ENCODE measurements at regions not wholly inside any gene's neighbourhood (a gene's known extent, or its start where the extent isn't known, plus 50 kb on each side); places are given as distances from the start of the nearest gene placed in this dataset.

DNA sequence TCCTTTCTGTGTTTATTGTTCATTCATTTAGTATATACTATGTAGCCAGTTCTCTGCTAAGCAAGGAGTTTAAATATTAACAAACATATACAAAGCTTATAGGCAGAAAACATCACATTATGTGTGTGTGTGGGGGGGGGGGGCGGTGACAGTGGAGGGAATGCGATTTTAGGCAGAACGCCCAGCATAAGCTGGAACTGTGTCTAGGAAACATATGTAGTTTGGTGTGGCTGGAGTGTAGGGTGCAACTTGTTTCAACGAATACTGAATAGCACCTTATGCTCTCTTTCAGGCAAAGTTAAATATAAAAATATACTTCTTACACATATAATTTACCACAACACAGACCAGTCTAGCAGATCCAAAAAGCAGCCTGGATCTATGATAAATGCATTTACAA is 980.6 kb downstream of the SLC6A15 start:
- Histone ChIP-seq H2BK120ac (replicated peaks; ENCODE audit: low read depth, low read length) (no peak overlapping the region), H2AFZ (ENCODE audit: low read length) (no peak overlapping the region), H3K56ac (replicated peaks; ENCODE audit: insufficient read length, low read depth, low read length) (no peak overlapping the region), H3K27me3 (replicated peaks in 1 of 4; ENCODE audit: control insufficient read depth in 3 of 4, extremely low read depth in 1 of 4, insufficient read depth in 3 of 4, low read length in 3 of 4) (no peaks in the 10 kb centered on the region), H3K27ac (ENCODE audit: low read depth, low read length) (no peak overlapping the region), H3K4me3 (ENCODE audit: extremely low read depth in 1 of 4, insufficient read depth in 2 of 4, low read depth in 3 of 4, low read length in 4 of 4) (no peak overlapping the region), H3K18ac (ENCODE audit: extremely low read depth, low read length) (no peak overlapping the region), H3K4me1 (replicated peaks in 1 of 4; ENCODE audit: control insufficient read depth in 3 of 4, insufficient read depth in 4 of 4, low read length in 3 of 4) (no peaks in the 10 kb centered on the region), H4K5ac (ENCODE audit: insufficient read length, low read depth, low read length) (no peak overlapping the region), H3K23ac (ENCODE audit: insufficient read length) (no peak overlapping the region), H4K8ac (ENCODE audit: extremely low read depth, insufficient read depth, low read length) (no peak overlapping the region), H2BK15ac (ENCODE audit: low read length) (no peak overlapping the region), H3K4ac (replicated peaks; ENCODE audit: insufficient read length, low read depth, low read length) (no peak overlapping the region), H2BK5ac (ENCODE audit: low read depth, low read length) (no peak overlapping the region), H3K9me3 (ENCODE audit: insufficient read depth in 2 of 2, low read depth in 1 of 2, low read length in 1 of 2) (peaks cover 0 to 2% of the 10 kb centered on the region in 2 experiments; a peak in 1 of 4 replicates), H3K4me2 (ENCODE audit: insufficient read depth in 1 of 2, low read depth in 2 of 2, low read length in 2 of 2) (no peak overlapping the region), H3K79me1 (ENCODE audit: low read depth, low read length) (no peaks in the 10 kb centered on the region), H3K9ac (replicated peaks in 1 of 4; ENCODE audit: extremely low read depth in 1 of 4, low read depth in 3 of 4, low read length in 3 of 4) (no peak overlapping the region), H3K79me2 (ENCODE audit: control insufficient read depth in 1 of 2, insufficient read depth in 2 of 2, low read length in 2 of 2) (no peaks in the 10 kb centered on the region), H2BK12ac (ENCODE audit: low read depth, low read length) (no peak overlapping the region), H4K91ac (replicated peaks; ENCODE audit: insufficient read length, low read length) (no peak overlapping the region), H3K14ac (ENCODE audit: insufficient read length) (no peak overlapping the region), H4K20me1 (replicated peaks in 1 of 2; ENCODE audit: control insufficient read depth in 1 of 2, insufficient read depth in 2 of 2, low read length in 2 of 2) (no peaks in the 10 kb centered on the region), H3K36me3 (ENCODE audit: control insufficient read depth in 2 of 4, insufficient read depth in 4 of 4, low read length in 3 of 4) (no peaks in the 10 kb centered on the region), H2AK5ac (ENCODE audit: low read depth, low read length) (no peak overlapping the region), H3K23me2 (ENCODE audit: low read depth, low read length) (no peaks in the 10 kb centered on the region), H2BK20ac (ENCODE audit: low read length) (no peak overlapping the region)
- 79% methylated on average over 4 of the region's 4 CpGs; no CpG with 5 or more reads in 1 of the 2 experiments for WGBS, 2 experiments (ENCODE audit: extremely low coverage in 1 of 2, insufficient coverage in 1 of 2, insufficient read length in 1 of 2, insufficient replicate concordance in 2 of 2, low coverage in 1 of 2, low lambda C conversion rate in 2 of 2, missing lambda C conversion rate in 1 of 2)
- FAIRE-seq (no peak), DNase-seq (ENCODE audit: low read depth in 1 of 2, low spot score in 2 of 2) (no peak)
- ChIA-PET POLR2A (ENCODE audit: partially characterized antibody) (no interaction called here), CTCF (ENCODE audit: partially characterized antibody) (no interaction called here)
- TF ChIP-seq KDM4A (IDR thresholded peaks at IDR 0.05; ENCODE audit: low read depth, low read length, severe bottlenecking) = no peak
- TF ChIP-seq TCF12 (IDR thresholded peaks at IDR 0.05; ENCODE audit: low read depth, low read length) = no peak
- TF ChIP-seq SAP30 (IDR thresholded peaks at IDR 0.05; ENCODE audit: insufficient read depth, insufficient replicate concordance, low read length) = no peak
- no peak for TF ChIP-seq CEBPB (IDR thresholded peaks at IDR 0.05; ENCODE audit: low read depth, low read length)
- TF ChIP-seq SP4 (IDR thresholded peaks at IDR 0.05; ENCODE audit: low read length) = no peak
- no peak for TF ChIP-seq CHD2 (IDR thresholded peaks at IDR 0.05; ENCODE audit: low read length)
- no peak for TF ChIP-seq BACH1 (IDR thresholded peaks at IDR 0.05; ENCODE audit: low read length)
- TF ChIP-seq RNF2 (IDR thresholded peaks at IDR 0.05; ENCODE audit: borderline replicate concordance, low read depth, low read length, missing control alignments, poor library complexity, severe bottlenecking) = no peak
- TF ChIP-seq BCL11A (IDR thresholded peaks at IDR 0.05; ENCODE audit: low read depth in 2 of 2, low read length in 2 of 2) = no peak
- TF ChIP-seq, protein P1, sequence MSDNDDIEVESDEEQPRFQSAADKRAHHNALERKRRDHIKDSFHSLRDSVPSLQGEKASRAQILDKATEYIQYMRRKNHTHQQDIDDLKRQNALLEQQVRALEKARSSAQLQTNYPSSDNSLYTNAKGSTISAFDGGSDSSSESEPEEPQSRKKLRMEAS (IDR thresholded peaks at IDR 0.05) = no peak
- no peak for TF ChIP-seq CHD1 (IDR thresholded peaks at IDR 0.05; ENCODE audit: low read depth, low read length)
- no peak for TF ChIP-seq FOSL1 (IDR thresholded peaks at IDR 0.05; ENCODE audit: insufficient read depth, low read depth, low read length)
- TF ChIP-seq SP2 (IDR thresholded peaks at IDR 0.05; ENCODE audit: low read length) = no peak
- no peak for TF ChIP-seq NRF1 (IDR thresholded peaks at IDR 0.05; ENCODE audit: low read depth, low read length)

Data from H1 (cell line).